Neural cell (in vitro differentiated cells): ENCODE measurements at regions not wholly inside any gene's neighbourhood (a gene's known extent, or its start where the extent isn't known, plus 50 kb on each side); places are given as distances from the start of the nearest gene placed in this dataset.

Experiments used
- EP300 ChIP-seq: fragments of 450-650 bp; conservative IDR thresholded peaks from 2 replicates; pipeline ENCODE4 v1.6.1; 2014; ENCODE audit warnings: antibody characterized with exemption, mild to moderate bottlenecking, moderate library complexity; ENCODE audit not compliant: poor library complexity, severe bottlenecking
- EZH2 ChIP-seq: fragments of 200-600, 300-800 bp; shearing (Covaris generic), sonication (generic); IDR thresholded peaks from 2 replicates; pipeline ENCODE4 v1.6.1; 2014; ENCODE audit warnings: antibody characterized with exemption, low read length, borderline replicate concordance, mild to moderate bottlenecking; ENCODE audit not compliant: insufficient read depth, poor library complexity, severe bottlenecking
- POLR2AphosphoS5 ChIP-seq: IDR thresholded peaks from 2 replicates; pipeline ENCODE4 v1.6.1; 2012
- TF ChIP-seq, protein P1 (sequence below): fragments of 450-650 bp; IDR thresholded peaks from 2 replicates; pipeline ENCODE4 v1.5.1; 2014; ENCODE audit warnings: antibody characterized with exemption, mild to moderate bottlenecking, moderate library complexity; ENCODE audit not compliant: poor library complexity, severe bottlenecking

DNA sequence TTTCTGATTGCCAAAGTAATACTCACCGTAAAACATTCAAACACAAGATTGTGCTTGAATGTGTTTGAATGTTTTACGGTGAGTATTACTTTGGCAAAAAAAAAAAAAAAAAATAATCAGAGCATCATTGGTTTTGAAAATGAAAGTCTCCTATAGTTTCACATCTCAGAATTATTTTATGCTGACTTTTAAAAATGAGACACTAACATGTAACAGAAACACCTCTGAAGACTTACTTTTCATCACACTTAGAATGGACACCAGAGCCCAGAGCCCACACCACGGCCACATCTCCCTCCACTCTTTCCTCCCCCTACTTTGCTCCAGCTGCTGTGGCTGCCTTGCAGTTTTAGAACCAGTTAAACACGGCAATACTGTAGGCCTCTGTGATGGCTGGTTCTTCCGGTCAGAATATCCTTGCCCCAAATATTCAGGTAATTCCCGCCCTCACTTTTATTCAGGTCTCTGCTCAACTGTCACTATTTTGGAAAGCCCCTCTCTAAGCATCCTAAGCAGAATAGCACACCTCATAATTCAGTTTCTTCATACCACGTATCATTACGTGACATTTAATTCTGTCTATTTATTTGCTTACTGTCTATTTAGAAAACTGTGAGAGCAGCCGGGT lies 138.9 kb upstream of the MAX start:
- TF ChIP-seq, protein P1, sequence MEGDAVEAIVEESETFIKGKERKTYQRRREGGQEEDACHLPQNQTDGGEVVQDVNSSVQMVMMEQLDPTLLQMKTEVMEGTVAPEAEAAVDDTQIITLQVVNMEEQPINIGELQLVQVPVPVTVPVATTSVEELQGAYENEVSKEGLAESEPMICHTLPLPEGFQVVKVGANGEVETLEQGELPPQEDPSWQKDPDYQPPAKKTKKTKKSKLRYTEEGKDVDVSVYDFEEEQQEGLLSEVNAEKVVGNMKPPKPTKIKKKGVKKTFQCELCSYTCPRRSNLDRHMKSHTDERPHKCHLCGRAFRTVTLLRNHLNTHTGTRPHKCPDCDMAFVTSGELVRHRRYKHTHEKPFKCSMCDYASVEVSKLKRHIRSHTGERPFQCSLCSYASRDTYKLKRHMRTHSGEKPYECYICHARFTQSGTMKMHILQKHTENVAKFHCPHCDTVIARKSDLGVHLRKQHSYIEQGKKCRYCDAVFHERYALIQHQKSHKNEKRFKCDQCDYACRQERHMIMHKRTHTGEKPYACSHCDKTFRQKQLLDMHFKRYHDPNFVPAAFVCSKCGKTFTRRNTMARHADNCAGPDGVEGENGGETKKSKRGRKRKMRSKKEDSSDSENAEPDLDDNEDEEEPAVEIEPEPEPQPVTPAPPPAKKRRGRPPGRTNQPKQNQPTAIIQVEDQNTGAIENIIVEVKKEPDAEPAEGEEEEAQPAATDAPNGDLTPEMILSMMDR, result no peak
- no peak for TF ChIP-seq POLR2AphosphoS5
- TF ChIP-seq EP300, result no peak
- no peak for TF ChIP-seq EZH2
